K562 (cell line): ENCODE measurements at regions not wholly inside any gene's neighbourhood (a gene's known extent, or its start where the extent isn't known, plus 50 kb on each side); places are given as distances from the start of the nearest gene placed in this dataset.

ENCODE experiments used
- ATAC-seq: fragments of 200-7000 bp; cut with Tn5 transposase; 3 replicates; pipeline ENCODE4 v1.9.1; 2020; ENCODE audit warnings: moderate library complexity
- BruUV-seq: library from RNA; stranded (reverse); fragments of 400-500 nt; replicated peaks from 2 replicates; lab custom pipeline; 2021; lab: Mats Ljungman, UMichigan
- CTCF ChIA-PET: fragments of 300-600 bp; formaldehyde crosslinking; extraction: SDS; loops from one replicate; lab custom pipeline; 2021; ENCODE audit warnings: low intra/inter-chr PET ratio; lab: Yijun Ruan, JAX
- POLR2A ChIA-PET: fragments of 300-600, 350-650 bp; sonication (Branson Sonifier 250); formaldehyde crosslinking; extraction: SDS; loops from one replicate; lab custom pipeline; 2021; ENCODE audit warnings: antibody characterized with exemption, inconsistent platforms; lab: Yijun Ruan, JAX
- DNase-seq, 4 experiments: peaks; one replicate each; pipeline versions ENCODE4 v3.0.0 to v3.0.0-alpha.2; 2011 to 2018; ENCODE audit warnings: low spot score in 3 of 4, mixed read lengths in 3 of 4; ENCODE audit errors: extremely low read depth in 1 of 4
- FAIRE-seq: peaks from 2 replicates; lab custom pipeline; 2011; peaks lifted over from hg19 to GRCh38; lab: Jason Lieb, UNC
- H2AFZ ChIP-seq: 2 replicates; pipeline ENCODE4 v1.6.0; 2011; ENCODE audit warnings: low read depth, low read length, control low read depth, inconsistent platforms
- H3K27ac ChIP-seq: fragments of 200-600 bp; 3 replicates; pipeline ENCODE4 v1.8.0; 2011; ENCODE audit warnings: low read depth, mild to moderate bottlenecking, control low read depth, inconsistent platforms, low read length, moderate library complexity, mixed read lengths; ENCODE audit errors: extremely low read depth
- H3K27me3 ChIP-seq, 2 experiments: fragments of 300-600 bp in 1 of 2; 2 replicates in 1 of 2; 3 replicates in 1 of 2; pipeline versions ENCODE4 v1.6.0 to v1.8.0; 2011; ENCODE audit warnings: inconsistent platforms in 2 of 2, low read length in 2 of 2, mild to moderate bottlenecking in 1 of 2, mixed read lengths in 1 of 2, moderate library complexity in 1 of 2; ENCODE audit not compliant: control insufficient read depth in 2 of 2, insufficient read depth in 2 of 2
- H3K36me3 ChIP-seq: fragments of 300-600 bp; 3 replicates; pipeline ENCODE4 v1.8.0; 2011; ENCODE audit warnings: mild to moderate bottlenecking, low read length, inconsistent platforms; ENCODE audit not compliant: control insufficient read depth, insufficient read depth
- H3K4me1 ChIP-seq, 2 experiments: fragments of 200-600 bp in 1 of 2; replicated peaks in 1 of 2; 2 replicates in 1 of 2; 3 replicates in 1 of 2; pipeline versions ENCODE4 v1.5.1 to v1.8.0; 2011; ENCODE audit warnings: inconsistent platforms in 2 of 2, low read length in 2 of 2, mild to moderate bottlenecking in 1 of 2, mixed read lengths in 1 of 2, moderate library complexity in 1 of 2; ENCODE audit not compliant: control insufficient read depth in 2 of 2, insufficient read depth in 2 of 2
- H3K4me2 ChIP-seq: 2 replicates; pipeline ENCODE4 v1.6.1; 2011; ENCODE audit warnings: low read length, control low read depth, inconsistent platforms, mixed read lengths; ENCODE audit not compliant: insufficient read depth
- H3K4me3 ChIP-seq: fragments of 200-600 bp; sonication (generic), shearing (Covaris generic); 2 replicates; pipeline ENCODE4 v1.5.1; 2016; ENCODE audit warnings: control low read depth, inconsistent platforms
- H3K79me2 ChIP-seq: fragments of 200-600 bp; 3 replicates; pipeline ENCODE4 v1.8.0; 2011; ENCODE audit warnings: low read length, inconsistent platforms; ENCODE audit not compliant: control insufficient read depth, insufficient read depth
- H3K9ac ChIP-seq, 2 experiments: 2 replicates each; pipeline versions ENCODE4 v1.6.0 to v1.6.1; 2011; ENCODE audit warnings: low read depth in 2 of 2, low read length in 2 of 2, control low read depth in 1 of 2, inconsistent platforms in 1 of 2, mild to moderate bottlenecking in 1 of 2, mixed read lengths in 1 of 2; ENCODE audit not compliant: insufficient read depth in 1 of 2
- H3K9me1 ChIP-seq: one replicate; pipeline ENCODE4 v1.6.0; 2011; ENCODE audit warnings: inconsistent platforms, mild to moderate bottlenecking, low read length, moderate library complexity; ENCODE audit not compliant: control insufficient read depth, insufficient read depth
- H3K9me3 ChIP-seq: replicated peaks from 2 replicates; pipeline ENCODE4 v1.5.1; 2011; ENCODE audit warnings: low read depth, low read length, inconsistent platforms; ENCODE audit not compliant: control insufficient read depth, insufficient read depth
- H4K20me1 ChIP-seq: replicated peaks from 2 replicates; pipeline ENCODE4 v1.6.1; 2011; ENCODE audit warnings: low read length, inconsistent platforms, mixed read lengths; ENCODE audit not compliant: control insufficient read depth, insufficient read depth
- EHMT2 ChIP-seq: fragments of 450-650 bp; IDR thresholded peaks from 2 replicates; pipeline ENCODE4 v1.6.1; 2018; ENCODE audit warnings: antibody characterized with exemption
- TCFL5 ChIP-seq: fragments of 250-450 bp; sonication (Bioruptor Pico); conservative IDR thresholded peaks from 2 replicates; pipeline ENCODE4 v1.6.1; 2021; ENCODE audit warnings: mild to moderate bottlenecking, moderate library complexity, matching md5 sums
- WGBS: fragments of 100-300 bp; shearing (Covaris generic); methylation state at CpG from one replicate; pipeline ENCODE4 v1.1.6; 2016; ENCODE audit warnings: low coverage, mixed read lengths; ENCODE audit not compliant: insufficient coverage; ENCODE audit errors: missing lambda C conversion rate; 5-methylcytosine and 5-hydroxymethylcytosine counted together
- in situ Hi-C: fragments of 300-500 bp; cut with MboI; formaldehyde crosslinking; loops from 4 replicates; pipeline ENCODE4 v1.15.0; 2018; ENCODE audit warnings: inconsistent platforms, mixed read lengths
- intact Hi-C: fragments of 100-400 bp; cut with micrococcal nuclease; formaldehyde crosslinking; loops from 2 replicates; pipeline ENCODE4 v1.14.2; 2022
- TF ChIP-seq, protein P1 (sequence below): IDR thresholded peaks from 2 replicates; pipeline ENCODE4 v1.6.1; 2014; ENCODE audit warnings: antibody characterized with exemption
- TF ChIP-seq, protein P2 (sequence below): fragments of 250-450 bp; sonication (Bioruptor Pico); IDR thresholded peaks from 2 replicates; pipeline ENCODE4 v1.4.0; 2020

DNA sequence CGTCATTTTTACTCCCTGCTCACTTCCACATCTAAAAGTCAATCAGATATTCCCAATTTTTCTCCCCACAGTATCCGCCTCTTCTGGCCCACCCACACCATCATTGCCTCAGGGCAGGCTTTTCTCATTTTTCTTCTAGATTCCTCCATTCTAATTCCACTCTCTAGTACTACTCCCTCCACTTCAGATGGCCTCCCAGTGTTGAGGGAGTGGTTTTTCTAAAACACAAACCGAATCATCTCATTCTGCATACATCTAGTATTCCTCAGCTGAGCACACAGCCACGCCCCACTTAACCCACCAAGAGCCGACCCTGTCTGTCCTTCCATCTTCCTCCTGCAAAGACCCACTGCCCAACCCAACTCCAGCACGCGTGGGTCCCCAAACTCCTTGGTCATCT lies 314.9 kb upstream of the NPVF start (continued):
- TF ChIP-seq EHMT2 (no peak), TCFL5 (CRISPR knock-in tag) (no peak)

DNA sequence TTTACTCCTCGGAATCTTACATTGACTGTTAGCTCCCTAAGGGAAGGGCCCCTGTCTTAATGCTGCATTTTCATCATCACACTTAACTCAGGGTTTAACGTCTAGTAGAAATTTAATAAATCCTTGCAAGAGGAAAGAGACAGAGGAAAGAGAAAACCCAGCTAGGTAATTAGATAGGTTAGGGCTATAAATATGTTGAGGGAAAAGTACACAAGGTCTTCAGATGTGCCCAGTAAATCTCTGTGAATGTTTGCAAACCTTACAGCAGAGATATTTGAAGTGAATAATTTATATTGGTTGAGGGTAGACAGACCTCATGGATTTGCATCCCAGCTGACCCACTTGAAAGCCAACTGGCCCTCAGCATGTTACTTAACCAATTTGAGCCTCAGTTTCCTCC lies 315.5 kb upstream of the NPVF start:
- TF ChIP-seq, protein P1, sequence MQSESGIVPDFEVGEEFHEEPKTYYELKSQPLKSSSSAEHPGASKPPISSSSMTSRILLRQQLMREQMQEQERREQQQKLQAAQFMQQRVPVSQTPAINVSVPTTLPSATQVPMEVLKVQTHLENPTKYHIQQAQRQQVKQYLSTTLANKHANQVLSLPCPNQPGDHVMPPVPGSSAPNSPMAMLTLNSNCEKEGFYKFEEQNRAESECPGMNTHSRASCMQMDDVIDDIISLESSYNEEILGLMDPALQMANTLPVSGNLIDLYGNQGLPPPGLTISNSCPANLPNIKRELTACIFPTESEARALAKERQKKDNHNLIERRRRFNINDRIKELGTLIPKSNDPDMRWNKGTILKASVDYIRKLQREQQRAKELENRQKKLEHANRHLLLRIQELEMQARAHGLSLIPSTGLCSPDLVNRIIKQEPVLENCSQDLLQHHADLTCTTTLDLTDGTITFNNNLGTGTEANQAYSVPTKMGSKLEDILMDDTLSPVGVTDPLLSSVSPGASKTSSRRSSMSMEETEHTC, result no peak
- TF ChIP-seq, protein P2, sequence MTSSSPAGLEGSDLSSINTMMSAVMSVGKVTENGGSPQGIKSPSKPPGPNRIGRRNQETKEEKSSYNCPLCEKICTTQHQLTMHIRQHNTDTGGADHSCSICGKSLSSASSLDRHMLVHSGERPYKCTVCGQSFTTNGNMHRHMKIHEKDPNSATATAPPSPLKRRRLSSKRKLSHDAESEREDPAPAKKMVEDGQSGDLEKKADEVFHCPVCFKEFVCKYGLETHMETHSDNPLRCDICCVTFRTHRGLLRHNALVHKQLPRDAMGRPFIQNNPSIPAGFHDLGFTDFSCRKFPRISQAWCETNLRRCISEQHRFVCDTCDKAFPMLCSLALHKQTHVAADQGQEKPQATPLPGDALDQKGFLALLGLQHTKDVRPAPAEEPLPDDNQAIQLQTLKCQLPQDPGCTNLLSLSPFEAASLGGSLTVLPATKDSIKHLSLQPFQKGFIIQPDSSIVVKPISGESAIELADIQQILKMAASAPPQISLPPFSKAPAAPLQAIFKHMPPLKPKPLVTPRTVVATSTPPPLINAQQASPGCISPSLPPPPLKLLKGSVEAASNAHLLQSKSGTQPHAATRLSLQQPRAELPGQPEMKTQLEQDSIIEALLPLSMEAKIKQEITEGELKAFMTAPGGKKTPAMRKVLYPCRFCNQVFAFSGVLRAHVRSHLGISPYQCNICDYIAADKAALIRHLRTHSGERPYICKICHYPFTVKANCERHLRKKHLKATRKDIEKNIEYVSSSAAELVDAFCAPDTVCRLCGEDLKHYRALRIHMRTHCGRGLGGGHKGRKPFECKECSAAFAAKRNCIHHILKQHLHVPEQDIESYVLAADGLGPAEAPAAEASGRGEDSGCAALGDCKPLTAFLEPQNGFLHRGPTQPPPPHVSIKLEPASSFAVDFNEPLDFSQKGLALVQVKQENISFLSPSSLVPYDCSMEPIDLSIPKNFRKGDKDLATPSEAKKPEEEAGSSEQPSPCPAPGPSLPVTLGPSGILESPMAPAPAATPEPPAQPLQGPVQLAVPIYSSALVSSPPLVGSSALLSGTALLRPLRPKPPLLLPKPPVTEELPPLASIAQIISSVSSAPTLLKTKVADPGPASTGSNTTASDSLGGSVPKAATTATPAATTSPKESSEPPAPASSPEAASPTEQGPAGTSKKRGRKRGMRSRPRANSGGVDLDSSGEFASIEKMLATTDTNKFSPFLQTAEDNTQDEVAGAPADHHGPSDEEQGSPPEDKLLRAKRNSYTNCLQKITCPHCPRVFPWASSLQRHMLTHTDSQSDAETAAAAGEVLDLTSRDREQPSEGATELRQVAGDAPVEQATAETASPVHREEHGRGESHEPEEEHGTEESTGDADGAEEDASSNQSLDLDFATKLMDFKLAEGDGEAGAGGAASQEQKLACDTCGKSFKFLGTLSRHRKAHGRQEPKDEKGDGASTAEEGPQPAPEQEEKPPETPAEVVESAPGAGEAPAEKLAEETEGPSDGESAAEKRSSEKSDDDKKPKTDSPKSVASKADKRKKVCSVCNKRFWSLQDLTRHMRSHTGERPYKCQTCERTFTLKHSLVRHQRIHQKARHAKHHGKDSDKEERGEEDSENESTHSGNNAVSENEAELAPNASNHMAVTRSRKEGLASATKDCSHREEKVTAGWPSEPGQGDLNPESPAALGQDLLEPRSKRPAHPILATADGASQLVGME (CRISPR knock-in tag), result no peak
- H3K36me3 ChIP-seq, result no peaks in the 10 kb centered on the region
- H4K20me1 ChIP-seq, result no peaks in the 10 kb centered on the region; the same call in 1 of the 2 replicates
- no peak overlapping the region for H3K9ac ChIP-seq
- WGBS, result 3% methylated on average over 2 of the region's 2 CpGs
- H3K79me2 ChIP-seq, result no peaks in the 10 kb centered on the region
- ChIA-PET CTCF (no interaction called here), POLR2A (interaction anchor here (0.7 to 1.6 kb wide), 2 partner anchors 17 to 86 kb away, joined by 3 to 4 read pairs; no protein-coding TSS in a partner anchor)
- H3K9me1 ChIP-seq, result no peaks in the 10 kb centered on the region
- no peaks in the 10 kb centered on the region for H3K9me3 ChIP-seq
- H3K27me3 ChIP-seq, result peaks cover 23 to 38% of the 10 kb centered on the region in 2 experiments
- in situ Hi-C loops (no loop called here), intact Hi-C loops (no loop called here)
- DNase-seq (no peak), ATAC-seq (no peak), FAIRE-seq (no peak)
- H3K4me3 ChIP-seq, result no peak overlapping the region
- BruUV-seq, result no TSS peak
- H3K4me2 ChIP-seq, result no peak overlapping the region
- no peak overlapping the region for H3K27ac ChIP-seq
- H2AFZ ChIP-seq, result no peak overlapping the region
- H3K4me1 ChIP-seq, result no peaks in the 10 kb centered on the region
